GM20431 (cell line): ENCODE measurements at regions not wholly inside any gene's neighbourhood (a gene's known extent, or its start where the extent isn't known, plus 50 kb on each side); places are given as distances from the start of the nearest gene placed in this dataset.

ENCODE experiments used
- in situ Hi-C: fragments of 300-500 bp; cut with MseI, MboI; formaldehyde crosslinking; loops from one replicate; pipeline ENCODE4 v1.15.0; 2020; ENCODE audit warnings: low sequenced_read_pairs; ENCODE audit not compliant: unreplicated experiment

DNA sequence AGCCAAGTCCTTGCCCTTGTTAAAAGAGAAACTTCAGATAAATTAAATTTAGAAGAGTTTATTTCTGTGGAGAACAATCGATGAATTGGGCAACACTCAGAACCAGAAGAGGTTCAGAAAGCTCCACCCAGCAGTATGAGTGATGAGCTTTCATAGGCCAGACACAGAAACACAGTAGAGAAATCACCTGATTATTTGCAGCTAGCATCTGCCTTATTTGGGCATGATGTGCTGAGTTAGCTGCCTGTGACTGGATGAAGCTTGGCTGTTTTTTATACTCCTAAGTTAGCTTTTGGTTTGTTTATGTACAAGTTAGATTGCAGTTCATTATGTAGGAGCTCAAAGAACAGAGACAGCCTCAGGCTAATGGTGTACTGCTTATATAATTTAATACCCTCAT lies 269.5 kb upstream of the SESN3 start:
- in situ Hi-C loops, result no loop called here

- in situ Hi-C loops, result no loop called here
These were observed 268.6 kb upstream of the SESN3 start for GRCh38 chr11:95499516-95500135.

GRCh38 chr11:95498722-95499425 lies 267.9 kb upstream of the SESN3 start:
- in situ Hi-C loops, result no loop called here

DNA sequence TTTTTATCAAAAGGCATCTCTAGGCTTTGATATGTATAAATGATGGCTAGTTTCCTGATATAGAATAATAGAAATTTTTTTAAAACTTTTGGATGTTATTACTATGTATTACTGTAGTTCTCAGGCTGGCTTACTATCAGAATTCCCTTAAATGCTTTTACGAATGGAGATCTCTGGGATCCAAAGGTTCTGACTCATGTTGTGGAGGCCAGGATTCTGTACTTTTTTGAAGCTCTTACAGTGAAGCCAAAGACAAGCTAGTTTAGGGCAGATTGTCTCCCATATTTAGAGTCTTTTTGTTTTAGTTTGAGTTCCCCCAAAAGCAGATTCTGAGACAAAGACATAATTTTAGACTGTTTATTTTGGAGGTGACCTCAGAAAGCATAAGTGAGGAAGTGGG lies 265.9 kb upstream of the SESN3 start:
- in situ Hi-C loops, result no loop called here

DNA sequence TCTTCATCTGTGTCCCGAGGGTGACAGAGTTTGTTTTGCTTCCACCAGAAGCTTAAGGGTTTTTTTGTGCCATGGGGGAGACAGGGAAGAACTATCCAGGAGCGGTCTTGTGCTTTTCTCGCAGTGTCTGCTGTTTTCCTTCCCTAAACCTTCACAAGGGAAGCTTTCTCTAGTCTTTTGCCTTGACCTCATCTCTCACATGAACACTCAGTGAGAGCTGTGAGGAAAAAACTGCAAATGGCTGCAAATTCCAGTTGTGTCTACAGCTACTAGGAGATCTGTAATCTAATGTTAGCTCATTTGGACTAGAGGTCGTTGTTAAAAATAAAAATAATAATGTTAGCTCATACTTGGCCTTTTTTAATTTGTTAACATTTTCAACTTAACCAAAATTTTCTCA lies 264.7 kb upstream of the SESN3 start:
- in situ Hi-C loops, result no loop called here

DNA sequence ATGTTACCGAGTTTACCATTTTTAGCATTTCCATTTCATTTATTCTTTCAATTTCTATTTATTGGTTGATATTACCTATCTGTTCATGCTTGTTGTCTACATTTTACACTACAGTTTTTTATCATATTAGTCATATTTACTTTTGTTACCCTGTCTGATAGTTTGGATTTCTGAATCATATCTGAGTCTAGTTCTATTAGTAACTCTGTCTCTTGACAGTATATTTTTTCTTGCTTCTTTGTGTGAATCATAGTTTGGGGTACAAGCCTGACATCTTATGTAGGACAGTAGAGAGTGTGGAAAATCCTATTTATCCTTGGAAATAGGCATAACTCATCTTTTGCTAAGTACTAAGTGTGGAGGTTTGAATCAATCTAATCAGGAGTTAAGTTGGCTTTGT lies 263.9 kb upstream of the SESN3 start:
- in situ Hi-C loops, result no loop called here

- in situ Hi-C loops, result no loop called here
These were observed 263.2 kb upstream of the SESN3 start for GRCh38 chr11:95494167-95494566.

GRCh38 chr11:95490625-95491024 lies 259.6 kb upstream of the SESN3 start:
- in situ Hi-C loops, result no loop called here

- in situ Hi-C loops, result no loop called here
These were observed 256.9 kb upstream of the SESN3 start for GRCh38 chr11:95487938-95488337.

DNA sequence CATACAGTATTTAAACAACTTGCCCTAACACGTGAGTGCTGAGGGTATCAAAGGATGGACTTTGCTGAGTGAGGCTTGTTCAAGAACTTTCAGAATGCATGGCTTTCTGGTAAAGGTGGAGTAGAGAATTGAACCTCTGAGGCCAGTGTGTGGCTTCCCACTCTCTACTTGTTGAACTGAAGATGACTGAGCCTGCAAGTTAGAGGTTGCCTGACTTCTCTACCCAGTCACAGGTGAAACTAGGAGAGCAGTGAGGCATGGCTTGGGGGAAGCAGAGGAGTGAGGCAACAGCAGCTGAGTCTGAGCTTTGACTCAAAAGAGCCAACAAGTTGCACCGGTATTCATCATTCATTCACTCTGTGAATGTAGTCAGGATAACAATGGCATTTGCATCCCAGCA lies 256.4 kb upstream of the SESN3 start:
- in situ Hi-C loops, result no loop called here

DNA sequence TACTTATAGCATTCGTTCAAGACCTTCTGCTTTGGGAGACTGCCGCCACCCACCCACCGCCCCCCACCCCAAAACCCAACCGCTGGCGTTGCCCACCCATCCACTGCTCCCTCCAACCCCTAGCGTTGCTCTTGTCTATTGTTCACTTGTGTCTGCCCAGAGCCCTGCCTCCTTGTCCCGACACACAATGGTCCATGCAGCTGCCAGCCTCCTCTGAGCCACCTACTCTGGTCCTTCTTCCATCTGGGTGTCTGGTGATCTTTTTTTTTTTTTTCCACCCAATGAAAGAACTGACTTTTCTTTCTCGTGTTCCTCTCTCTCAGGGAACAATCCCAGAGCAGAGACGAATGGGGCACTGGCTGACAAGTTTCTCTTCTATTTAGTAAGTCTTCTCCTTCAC lies 256.0 kb upstream of the SESN3 start:
- in situ Hi-C loops, result no loop called here

- in situ Hi-C loops, result no loop called here
These were observed 255.5 kb upstream of the SESN3 start for GRCh38 chr11:95486466-95486865.

GRCh38 chr11:95485115-95485900 lies 254.3 kb upstream of the SESN3 start:
- in situ Hi-C loops, result no loop called here

DNA sequence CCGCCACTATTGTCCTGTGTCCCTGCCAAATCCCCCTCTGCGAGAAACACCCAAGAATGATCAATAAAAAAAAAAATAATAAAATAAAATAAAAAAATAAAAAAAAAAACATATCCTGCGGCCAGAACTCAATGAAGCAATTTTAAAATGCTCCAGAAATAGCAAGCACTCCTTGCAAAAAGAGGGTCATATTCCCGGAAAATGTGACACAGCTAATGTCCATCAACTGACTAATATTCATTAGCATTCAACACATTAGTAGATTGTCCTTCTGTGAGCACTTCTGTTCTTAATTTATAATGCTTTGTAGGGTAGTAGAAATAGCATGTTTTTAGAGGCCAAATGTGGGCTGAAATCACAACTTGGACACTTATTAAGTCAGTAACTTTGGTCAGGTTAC lies 252.3 kb upstream of the SESN3 start:
- in situ Hi-C loops, result no loop called here

DNA sequence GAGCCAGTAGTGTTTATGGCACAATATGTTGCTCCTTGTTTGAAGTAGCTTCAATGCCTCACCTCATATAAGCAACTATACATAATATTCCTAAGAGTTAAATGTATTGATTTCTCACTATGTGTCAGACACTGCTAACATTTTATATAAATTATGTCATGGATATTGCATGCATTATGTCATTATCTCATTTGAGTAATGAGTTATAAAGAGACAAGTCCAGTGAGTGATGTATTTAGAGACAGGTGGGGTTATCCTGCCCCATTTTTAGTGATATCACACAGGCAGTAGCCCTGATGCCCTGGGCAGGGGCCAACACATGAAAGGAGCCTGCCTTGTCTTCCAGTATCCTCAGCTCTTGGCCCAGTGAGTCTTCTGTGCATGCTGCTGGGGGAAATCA lies 247.0 kb upstream of the SESN3 start:
- in situ Hi-C loops, result no loop called here

GRCh38 chr11:95469258-95469657 lies 238.3 kb upstream of the SESN3 start:
- in situ Hi-C loops, result no loop called here

DNA sequence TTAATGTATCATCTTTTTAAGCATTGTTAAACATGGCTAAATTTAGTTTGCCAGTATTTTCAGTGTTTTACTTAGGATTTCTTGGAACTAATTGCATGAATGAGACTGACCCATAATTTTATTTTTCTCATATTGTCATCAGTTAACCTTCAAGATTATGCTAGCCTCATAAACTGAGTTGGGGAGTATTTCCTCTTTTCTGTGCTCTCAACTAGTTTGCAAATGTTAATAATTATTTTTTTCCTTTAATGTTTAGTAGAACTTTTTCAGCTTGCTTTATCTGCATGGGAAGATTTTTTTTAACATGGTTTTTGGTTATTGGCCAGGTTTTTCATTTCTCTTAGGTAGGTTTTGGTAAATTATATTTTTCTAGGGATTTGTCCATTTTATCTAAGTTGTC lies 235.4 kb upstream of the SESN3 start:
- in situ Hi-C loops, result no loop called here

GRCh38 chr11:95465887-95466286 lies 234.9 kb upstream of the SESN3 start:
- in situ Hi-C loops, result no loop called here

GRCh38 chr11:95461858-95462257 lies 230.9 kb upstream of the SESN3 start:
- in situ Hi-C loops, result no loop called here

DNA sequence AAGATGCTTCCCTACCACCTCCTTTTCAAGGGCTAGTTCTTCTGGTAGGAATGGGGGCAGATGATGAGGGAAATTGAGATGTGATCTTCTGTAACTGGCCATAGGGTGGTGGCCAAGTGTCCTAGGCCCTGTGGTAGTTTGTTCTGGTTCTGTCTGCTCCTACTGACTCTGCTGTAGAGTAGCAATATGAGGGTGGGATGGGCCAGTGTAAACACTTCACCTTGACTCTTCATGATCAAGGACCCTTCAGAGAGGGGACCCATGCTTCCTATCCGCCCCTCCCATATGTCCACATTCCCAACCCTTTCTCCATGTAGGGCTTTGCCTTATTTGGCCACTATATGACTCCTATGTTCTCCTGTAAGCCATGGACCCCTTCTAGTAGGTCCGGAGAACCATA lies 230.3 kb upstream of the SESN3 start:
- in situ Hi-C loops, result no loop called here

GRCh38 chr11:95459291-95460042 lies 228.5 kb upstream of the SESN3 start:
- in situ Hi-C loops, result no loop called here
